Stimulated activated effector memory CD8-positive, alpha-beta T cell treated with anti-CD3 and anti-CD28 coated beads, Interleukin-12 subunit alpha, Interleukin-12 subunit beta, amount 100 ng/mL, for 72 hours (primary cell): ENCODE measurements at regions not wholly inside any gene's neighbourhood (a gene's known extent, or its start where the extent isn't known, plus 50 kb on each side); places are given as distances from the start of the nearest gene placed in this dataset.

Experiments
- ATAC-seq: fragments of 150-1000 bp; cut with Tn5 transposase; 2 replicates; pipeline ENCODE4 v1.10.0; 2021
- DNase-seq, 2 donors: peaks; one replicate each; pipeline ENCODE4 v3.0.0; 2021 to 2022; ENCODE audit warnings: low spot score in 2 of 2
- H3K27ac Mint-ChIP-seq: one replicate; pipeline ENCODE4 v1.8.0; 2022; ENCODE audit warnings: mild to moderate bottlenecking, mixed read lengths
- H3K36me3 Mint-ChIP-seq: one replicate; pipeline ENCODE4 v1.8.0; 2022; ENCODE audit warnings: mild to moderate bottlenecking, mixed read lengths
- H3K4me1 Mint-ChIP-seq: one replicate; pipeline ENCODE4 v1.8.0; 2022; ENCODE audit warnings: mixed read lengths
- H3K4me3 Mint-ChIP-seq: one replicate; pipeline ENCODE4 v1.8.0; 2022; ENCODE audit warnings: mild to moderate bottlenecking, mixed read lengths
- H3K9me3 Mint-ChIP-seq: one replicate; pipeline ENCODE4 v1.8.0; 2022; ENCODE audit warnings: mixed read lengths

DNA sequence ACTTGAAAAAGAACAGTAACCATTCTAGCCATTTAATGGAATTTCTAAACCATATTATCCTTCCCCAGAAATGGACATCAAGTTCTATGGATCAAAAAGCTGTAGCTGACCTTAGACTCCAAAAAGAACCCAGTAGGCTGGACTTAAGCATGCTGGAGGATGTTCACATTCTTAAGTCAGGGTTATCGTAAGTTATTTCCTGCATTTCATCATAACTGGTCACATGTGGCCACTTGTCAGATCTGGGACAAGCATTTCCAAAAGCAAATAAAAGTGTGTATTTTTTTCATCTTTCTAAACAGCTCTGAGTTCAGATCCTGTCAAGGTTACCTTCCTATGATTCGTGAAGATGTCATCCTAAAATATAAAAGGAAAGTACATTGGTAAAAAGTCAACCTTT is 274.5 kb upstream of the PTGER4 start:
- peaks cover 2% of the 10 kb centered on the region for H3K36me3 Mint-ChIP-seq
- H3K27ac Mint-ChIP-seq, result peak overlapping the region; percentile 97
- H3K4me1 Mint-ChIP-seq, result peaks cover 72% of the 10 kb centered on the region
- peaks cover 3% of the 10 kb centered on the region for H3K9me3 Mint-ChIP-seq
- DNase-seq (no peak), ATAC-seq (no peak)
- peak overlapping the region; percentile 64 for H3K4me3 Mint-ChIP-seq

DNA sequence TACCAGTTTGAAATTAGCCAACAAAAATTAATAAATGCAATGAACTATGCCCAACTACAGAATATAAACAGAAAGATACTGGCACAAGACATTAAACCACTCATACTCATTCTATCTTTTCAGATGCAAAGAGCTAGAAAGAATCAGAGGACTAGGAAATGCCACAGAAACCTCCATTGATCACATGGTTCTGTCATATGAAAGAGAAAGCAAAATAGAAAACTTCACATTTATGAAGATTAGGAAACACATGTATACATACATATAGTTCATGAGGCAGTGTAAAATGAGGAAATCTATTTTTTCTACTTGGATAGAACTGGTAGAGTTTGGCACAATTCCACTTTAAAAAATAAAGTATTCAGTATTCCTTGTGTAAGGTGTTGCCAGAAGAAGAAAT is 275.1 kb upstream of the PTGER4 start:
- H3K27ac Mint-ChIP-seq, result peak overlapping the region; percentile 97
- peaks cover 66% of the 10 kb centered on the region for H3K4me1 Mint-ChIP-seq
- ATAC-seq, result peak; percentile 77
- peak overlapping the region; percentile 64 for H3K4me3 Mint-ChIP-seq
- peaks cover 3% of the 10 kb centered on the region for H3K9me3 Mint-ChIP-seq
- no peak for DNase-seq
- H3K36me3 Mint-ChIP-seq, result no peaks in the 10 kb centered on the region

DNA sequence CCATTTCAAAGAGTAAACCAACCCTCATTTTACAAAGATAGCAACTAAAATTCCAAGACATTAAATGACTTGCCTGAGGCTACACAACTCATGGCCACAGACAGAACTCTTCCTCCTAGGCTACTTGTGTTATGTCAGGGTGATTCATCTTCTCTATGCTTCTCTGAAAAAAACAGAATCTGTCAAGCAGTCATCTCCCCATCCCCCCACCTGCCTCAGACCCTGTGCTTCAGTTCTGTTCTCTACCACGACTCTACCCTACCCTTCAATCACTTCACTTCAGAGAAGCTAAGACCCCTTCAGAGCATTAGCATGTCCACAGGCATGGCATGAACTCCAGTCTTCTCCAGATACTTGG is 277.7 kb upstream of the PTGER4 start:
- H3K27ac Mint-ChIP-seq, result peak overlapping the region; percentile 51
- ATAC-seq, result peak; percentile 60
- peaks cover 64% of the 10 kb centered on the region for H3K4me1 Mint-ChIP-seq
- DNase-seq, result no peak
- peak overlapping the region; percentile 18 for H3K4me3 Mint-ChIP-seq
- no peaks in the 10 kb centered on the region for H3K36me3 Mint-ChIP-seq
- H3K9me3 Mint-ChIP-seq, result peaks cover 3% of the 10 kb centered on the region

DNA sequence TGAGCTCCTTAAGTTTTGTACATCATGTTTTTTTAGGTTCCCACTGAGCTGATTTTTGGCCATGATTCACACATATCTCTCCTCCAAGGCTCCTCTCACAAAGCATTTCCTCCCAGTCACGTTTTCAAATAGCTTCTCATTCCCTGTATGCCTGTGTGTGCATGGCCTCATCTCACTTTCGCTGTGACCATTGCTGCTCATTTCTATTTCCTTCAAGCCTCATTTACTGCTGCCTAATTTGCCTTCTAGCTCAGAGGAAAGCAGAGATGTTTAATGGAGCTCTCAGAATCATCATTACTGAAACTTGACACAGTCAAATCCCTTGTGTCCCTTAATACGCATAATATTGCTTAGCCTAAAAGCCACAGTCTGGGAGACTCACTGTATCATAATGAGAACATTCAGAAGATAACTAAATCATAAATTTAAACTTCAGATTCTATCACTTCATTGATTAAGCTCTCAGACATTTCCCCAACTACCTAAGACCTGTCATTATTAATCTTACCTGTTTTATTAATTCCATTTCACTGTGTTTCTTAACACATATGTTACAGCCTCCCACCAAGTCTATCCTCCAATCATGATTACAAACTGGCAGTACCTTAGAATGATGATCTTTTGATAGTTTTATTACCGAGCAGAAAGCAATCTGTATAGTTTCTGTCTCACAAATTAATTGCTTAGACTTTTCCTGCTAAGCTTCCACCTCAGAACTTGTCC is 278.3 kb upstream of the PTGER4 start:
- ATAC-seq (peak; percentile 68), DNase-seq (no peak)
- Mint-ChIP-seq H3K4me1 (peaks cover 59% of the 10 kb centered on the region), H3K4me3 (peak overlapping the region; percentile 18), H3K36me3 (no peaks in the 10 kb centered on the region), H3K27ac (peak overlapping the region; percentile 51), H3K9me3 (peaks cover 3% of the 10 kb centered on the region)

DNA sequence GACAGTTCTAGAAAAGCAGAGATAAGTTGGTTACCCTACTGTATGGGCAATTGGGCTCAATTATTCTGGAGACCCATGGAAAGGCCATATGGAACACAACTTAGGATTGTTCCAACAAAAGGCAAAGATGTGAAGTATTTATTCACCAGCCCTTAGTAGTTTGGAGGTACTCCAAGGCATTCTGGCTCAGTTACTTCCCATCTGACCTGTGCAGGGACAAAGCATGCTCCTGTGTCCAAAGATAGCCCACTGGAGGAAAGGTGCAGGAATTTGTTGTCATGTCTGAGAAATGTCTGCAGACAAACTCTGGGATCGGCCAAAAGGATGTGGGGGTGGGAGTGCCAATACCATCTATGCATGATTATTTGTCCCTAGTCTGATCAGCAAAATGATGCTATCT is 279.5 kb upstream of the PTGER4 start:
- Mint-ChIP-seq H3K4me3 (no peak overlapping the region), H3K27ac (no peak overlapping the region), H3K36me3 (no peaks in the 10 kb centered on the region), H3K4me1 (peaks cover 47% of the 10 kb centered on the region), H3K9me3 (peaks cover 3% of the 10 kb centered on the region)
- ATAC-seq, result no peak
- DNase-seq, result no peak

DNA sequence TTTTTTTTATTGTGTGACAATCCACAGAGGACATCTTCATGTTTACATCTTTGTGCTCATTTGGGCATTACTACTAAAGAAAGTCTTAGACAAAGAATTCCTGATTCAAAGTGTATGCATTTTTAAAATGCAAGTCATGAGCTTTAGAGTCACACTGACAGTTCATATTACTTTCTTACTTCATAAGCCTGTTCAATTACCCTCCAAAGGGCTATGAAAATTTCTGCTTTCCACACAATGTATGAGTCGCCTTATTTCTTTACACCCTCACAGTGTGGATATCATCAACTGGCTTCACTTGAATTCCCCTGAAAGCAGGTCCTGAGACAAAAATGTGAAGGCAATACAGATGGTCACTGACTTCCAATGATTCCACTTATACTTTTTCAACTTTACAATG is 280.4 kb upstream of the PTGER4 start:
- ATAC-seq (no peak), DNase-seq (no peak)
- Mint-ChIP-seq H3K9me3 (peaks cover 3% of the 10 kb centered on the region), H3K4me1 (peaks cover 39% of the 10 kb centered on the region), H3K27ac (no peak overlapping the region), H3K36me3 (no peaks in the 10 kb centered on the region), H3K4me3 (no peak overlapping the region)

DNA sequence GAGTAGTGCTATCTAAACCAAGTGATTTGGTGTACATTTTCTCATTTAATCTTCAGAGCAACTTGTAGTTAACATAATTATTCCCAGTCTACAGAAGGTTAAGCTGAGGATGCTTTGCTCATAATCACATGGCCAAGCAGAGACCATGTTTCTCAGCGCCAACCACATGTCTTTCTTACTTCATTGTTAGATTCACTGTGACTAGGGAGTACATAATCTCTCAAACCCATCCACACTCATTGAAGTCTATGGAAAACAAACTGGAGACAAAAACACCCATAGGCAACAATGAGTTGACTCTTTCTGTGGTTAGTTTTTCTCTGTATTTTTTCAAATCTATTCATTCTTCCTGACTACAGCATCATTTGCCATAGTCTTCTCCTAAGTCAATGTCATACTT is 281.7 kb upstream of the PTGER4 start:
- Mint-ChIP-seq H3K4me3 (no peak overlapping the region), H3K36me3 (no peaks in the 10 kb centered on the region), H3K4me1 (peaks cover 25% of the 10 kb centered on the region), H3K9me3 (no peaks in the 10 kb centered on the region), H3K27ac (no peak overlapping the region)
- ATAC-seq, result peak; percentile 12
- no peak for DNase-seq

DNA sequence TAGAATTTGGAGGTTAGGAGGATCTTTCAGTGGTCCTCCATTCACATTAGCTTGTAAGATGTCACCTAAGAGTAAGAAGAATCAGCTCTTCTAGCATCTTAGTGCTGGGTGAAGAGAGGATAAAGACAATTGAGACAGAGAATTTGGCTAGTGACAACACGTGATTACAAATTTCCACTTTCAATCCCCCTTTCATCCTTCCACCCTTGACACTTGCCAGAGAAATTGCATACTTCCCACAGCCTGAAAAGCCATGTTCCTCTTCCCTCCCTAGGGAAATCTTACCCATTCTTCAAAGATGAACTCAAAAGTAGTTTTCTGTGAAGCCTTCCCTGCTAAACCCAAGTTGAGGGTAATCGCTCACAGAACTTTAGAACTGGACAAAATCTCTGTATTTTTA is 282.6 kb upstream of the PTGER4 start:
- H3K9me3 Mint-ChIP-seq, result no peaks in the 10 kb centered on the region

DNA sequence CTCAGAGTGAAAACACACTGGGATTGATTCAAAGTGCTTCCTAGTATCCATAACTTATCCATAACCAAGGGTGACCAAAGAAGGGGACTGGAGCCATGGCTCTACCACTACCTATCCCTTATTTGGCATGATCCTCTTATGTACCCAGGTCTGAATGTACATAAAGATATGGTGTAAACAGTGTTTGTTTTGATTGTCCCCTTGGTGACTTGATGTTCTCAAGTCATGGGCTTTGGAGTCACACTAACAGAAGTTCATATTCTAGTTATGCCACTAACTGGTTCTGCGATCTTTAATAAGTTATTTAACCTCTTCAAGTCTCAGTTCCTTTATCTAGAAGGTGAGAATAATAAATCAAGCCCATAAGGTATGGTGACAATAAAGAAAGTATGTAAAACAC is 283.4 kb upstream of the PTGER4 start:
- Mint-ChIP-seq H3K27ac (no peak overlapping the region), H3K4me3 (no peak overlapping the region), H3K4me1 (peaks cover 24% of the 10 kb centered on the region), H3K36me3 (no peaks in the 10 kb centered on the region), H3K9me3 (no peaks in the 10 kb centered on the region)
- DNase-seq (no peak), ATAC-seq (no peak)

More for the DNA sequence above, 282.6 kb upstream of the PTGER4 start:
- no peaks in the 10 kb centered on the region for H3K36me3 Mint-ChIP-seq
- H3K4me3 Mint-ChIP-seq, result no peak overlapping the region
- ATAC-seq (no peak), DNase-seq (no peak)
- no peak overlapping the region for H3K27ac Mint-ChIP-seq
- peaks cover 24% of the 10 kb centered on the region for H3K4me1 Mint-ChIP-seq

DNA sequence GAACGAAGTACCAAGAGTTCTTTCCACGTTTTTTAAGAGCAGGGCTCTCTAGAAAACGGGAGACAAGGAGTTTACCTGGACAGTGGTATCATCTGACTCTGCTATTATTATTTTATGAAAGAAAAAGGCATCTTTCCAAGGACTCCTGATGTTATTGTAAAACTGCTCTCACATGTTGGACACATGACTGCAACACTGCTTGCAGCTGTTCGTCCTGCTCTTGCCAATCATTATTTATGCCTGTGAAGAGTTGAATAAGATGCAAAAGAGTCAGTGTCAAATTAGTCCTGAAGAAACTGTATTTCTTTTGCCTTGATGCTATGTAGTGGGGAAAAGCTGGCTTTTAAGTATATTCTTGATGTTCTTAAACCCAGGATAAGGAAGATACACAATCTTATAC is 284.5 kb upstream of the PTGER4 start:
- Mint-ChIP-seq H3K36me3 (no peaks in the 10 kb centered on the region), H3K4me3 (no peak overlapping the region), H3K4me1 (peaks cover 31% of the 10 kb centered on the region), H3K9me3 (no peaks in the 10 kb centered on the region), H3K27ac (no peak overlapping the region)
- ATAC-seq (no peak), DNase-seq (no peak)

DNA sequence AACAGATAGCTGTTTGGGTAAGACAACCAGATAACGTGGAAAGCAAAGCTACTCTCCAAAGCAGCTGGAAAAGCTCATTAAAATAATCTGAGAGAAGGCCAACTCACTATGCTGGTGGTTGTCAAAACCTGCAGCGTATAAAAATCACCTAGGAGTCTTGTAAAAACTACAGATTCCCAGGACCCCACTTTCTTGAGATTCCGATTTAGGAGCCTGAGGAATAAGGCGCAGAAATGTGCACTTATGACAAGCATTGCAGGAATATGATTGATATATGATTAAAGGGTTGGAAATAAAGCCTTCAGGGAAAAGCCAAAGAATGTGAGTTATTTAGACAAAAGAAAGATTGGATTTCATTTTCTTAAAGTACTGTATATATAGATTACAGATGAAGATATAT is 285.0 kb upstream of the PTGER4 start:
- Mint-ChIP-seq H3K9me3 (no peaks in the 10 kb centered on the region), H3K36me3 (no peaks in the 10 kb centered on the region), H3K4me3 (no peak overlapping the region), H3K27ac (no peak overlapping the region), H3K4me1 (peaks cover 37% of the 10 kb centered on the region)
- no peak for DNase-seq
- ATAC-seq, result no peak

DNA sequence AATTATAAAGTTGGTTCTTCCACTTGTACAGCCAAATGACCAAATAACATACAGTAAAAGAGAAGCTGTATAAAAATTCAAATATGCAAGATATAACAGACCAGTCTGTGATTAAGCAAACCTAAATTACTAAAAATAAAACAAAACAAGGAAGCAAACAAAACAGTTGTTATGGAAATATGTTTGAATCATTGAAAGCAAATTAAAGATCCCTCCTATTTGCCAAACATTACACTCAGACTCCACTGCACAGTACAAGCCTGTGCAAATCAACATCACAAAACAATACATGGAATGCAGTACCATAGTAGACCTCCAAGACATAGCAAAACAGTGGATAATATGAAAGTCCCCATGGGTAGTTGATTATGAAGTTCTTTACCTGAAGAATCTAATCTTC is 288.1 kb upstream of the PTGER4 start:
- H3K4me1 Mint-ChIP-seq, result peaks cover 52% of the 10 kb centered on the region
- DNase-seq, result no peak

DNA sequence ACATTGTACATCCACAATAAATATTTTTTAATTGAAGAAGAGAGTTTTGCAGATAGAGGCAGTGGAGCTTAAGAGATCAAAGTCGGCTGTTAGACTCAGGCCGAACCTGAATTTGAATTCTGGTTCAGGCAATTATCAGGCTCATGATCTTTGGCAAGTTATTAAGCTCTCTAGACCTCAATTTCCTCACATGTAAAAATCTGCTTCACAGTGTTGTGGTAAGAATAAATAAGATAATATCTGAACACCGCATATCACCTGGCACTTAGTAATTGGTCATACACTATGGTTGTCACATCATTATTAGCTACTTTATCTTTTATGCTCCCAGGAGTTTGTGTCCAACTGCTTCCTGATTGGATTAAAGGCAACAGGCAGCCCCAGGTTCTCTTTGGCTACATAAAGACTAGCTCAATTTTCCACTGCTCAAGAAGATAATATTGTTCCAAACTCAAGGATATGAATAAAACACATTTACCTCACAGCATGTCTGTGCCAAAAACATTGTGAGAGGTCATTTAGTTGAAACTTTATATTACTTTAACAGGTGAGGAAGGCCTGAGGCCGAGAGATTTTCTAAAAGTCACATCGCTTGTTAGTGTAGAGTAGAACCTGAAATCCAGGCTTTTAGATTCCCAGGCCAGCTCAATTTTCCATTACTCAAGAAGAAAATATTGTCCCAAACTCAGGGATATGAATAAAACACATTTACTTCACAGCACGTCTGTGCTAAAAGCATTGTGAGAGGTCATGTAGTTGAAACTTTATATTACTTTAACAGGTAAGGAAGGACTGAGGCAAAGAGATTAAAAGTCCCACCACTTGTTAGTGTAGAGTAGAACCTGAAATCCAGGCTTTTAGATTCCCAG is 289.2 kb upstream of the PTGER4 start:
- H3K9me3 Mint-ChIP-seq, result no peaks in the 10 kb centered on the region
- peaks cover 63% of the 10 kb centered on the region for H3K4me1 Mint-ChIP-seq
- no peak overlapping the region for H3K4me3 Mint-ChIP-seq
- no peak for ATAC-seq
- H3K27ac Mint-ChIP-seq, result peak overlapping the region; percentile 7
- no peak for DNase-seq
- no peaks in the 10 kb centered on the region for H3K36me3 Mint-ChIP-seq

More for the DNA sequence above, 288.1 kb upstream of the PTGER4 start:
- Mint-ChIP-seq H3K36me3 (no peaks in the 10 kb centered on the region), H3K4me3 (no peak overlapping the region), H3K9me3 (no peaks in the 10 kb centered on the region), H3K27ac (no peak overlapping the region)
- no peak for ATAC-seq

DNA sequence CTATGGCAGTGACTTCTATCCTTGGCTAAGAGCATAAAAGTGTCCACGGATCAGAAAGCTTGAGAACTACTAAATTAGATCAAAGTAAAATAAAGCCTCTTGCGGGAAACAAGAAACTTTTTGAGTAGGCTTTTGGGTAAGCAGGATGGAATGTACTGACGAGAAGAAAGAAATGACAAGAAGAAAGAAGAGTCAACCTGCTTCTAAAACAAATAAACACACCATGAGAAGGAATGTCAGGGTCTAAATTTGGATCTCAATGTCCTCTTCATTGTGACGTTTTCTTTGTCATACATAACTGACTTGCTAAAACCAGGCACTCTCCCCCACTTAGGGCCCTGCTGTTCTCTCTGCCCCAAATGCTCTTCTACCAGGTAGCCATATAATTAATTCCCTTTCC is 290.1 kb upstream of the PTGER4 start:
- H3K4me3 Mint-ChIP-seq, result no peak overlapping the region
- peak overlapping the region; percentile 7 for H3K27ac Mint-ChIP-seq

DNA sequence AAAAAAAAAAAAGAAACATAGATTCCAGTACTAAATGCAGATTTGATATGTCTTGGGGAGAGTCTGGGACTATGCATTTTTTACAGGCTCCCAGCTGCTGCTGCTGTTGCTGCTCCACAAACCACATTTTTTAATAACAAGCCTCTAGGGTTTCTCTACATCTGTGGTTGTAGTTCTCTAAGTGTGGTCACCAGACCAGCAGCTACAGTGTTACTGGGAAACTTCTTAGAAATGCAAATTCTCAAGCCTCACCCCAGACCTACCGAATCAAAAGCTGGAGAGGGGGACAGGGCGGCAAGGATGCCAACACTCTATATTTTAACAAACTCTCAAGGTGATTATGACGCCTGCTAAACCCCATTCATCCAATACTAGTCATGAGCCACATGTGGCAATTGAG is 293.4 kb upstream of the PTGER4 start:
- peak in 1 of 2 donors; percentile 67 for DNase-seq
- Mint-ChIP-seq H3K9me3 (no peaks in the 10 kb centered on the region), H3K36me3 (no peaks in the 10 kb centered on the region), H3K27ac (no peak overlapping the region), H3K4me1 (peaks cover 88% of the 10 kb centered on the region), H3K4me3 (peak overlapping the region; percentile 5)
- ATAC-seq, result peak; percentile 77

More for the DNA sequence above, 290.1 kb upstream of the PTGER4 start:
- ATAC-seq (no peak), DNase-seq (no peak)
- Mint-ChIP-seq H3K36me3 (no peaks in the 10 kb centered on the region), H3K4me1 (peaks cover 72% of the 10 kb centered on the region), H3K9me3 (no peaks in the 10 kb centered on the region)

DNA sequence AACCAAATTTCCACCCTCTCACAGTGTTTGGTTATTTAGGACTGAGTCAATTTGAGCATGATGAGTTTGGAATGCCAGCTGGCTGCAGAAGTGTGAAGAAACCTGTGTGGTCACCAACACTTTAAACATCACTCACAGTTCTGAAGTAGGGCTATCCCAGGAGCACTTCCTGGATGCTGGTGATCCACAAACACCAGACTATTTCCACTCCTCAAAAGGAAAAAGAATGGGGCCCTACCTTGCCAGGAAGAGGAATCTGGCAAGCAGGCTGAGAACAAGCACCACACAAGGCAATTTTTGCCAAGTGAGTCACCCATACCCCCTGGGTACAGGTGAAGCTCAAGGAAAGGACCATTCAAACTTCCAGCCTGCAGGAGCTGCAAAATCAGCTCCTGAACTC is 294.2 kb upstream of the PTGER4 start:
- peak in 1 of 2 donors; percentile 58 for DNase-seq
- H3K4me3 Mint-ChIP-seq, result peak overlapping the region; percentile 51
- peaks cover 84% of the 10 kb centered on the region for H3K4me1 Mint-ChIP-seq
- no peaks in the 10 kb centered on the region for H3K9me3 Mint-ChIP-seq
- no peak for ATAC-seq
- no peak overlapping the region for H3K27ac Mint-ChIP-seq
- H3K36me3 Mint-ChIP-seq, result no peaks in the 10 kb centered on the region
